ENCODE measurements at regions not wholly inside any gene's neighbourhood (a gene's known extent, or its start where the extent isn't known, plus 50 kb on each side); places are given as distances from the start of the nearest gene placed in this dataset.
A peak's percentile ranks its signal among the peaks of the same experiment; 100 is the strongest.
"Not testable (repeated sequence)": the region's sequence is repeated elsewhere in the genome, so short reads cannot be mapped to it uniquely, and the experiment has no call there.

DNA sequence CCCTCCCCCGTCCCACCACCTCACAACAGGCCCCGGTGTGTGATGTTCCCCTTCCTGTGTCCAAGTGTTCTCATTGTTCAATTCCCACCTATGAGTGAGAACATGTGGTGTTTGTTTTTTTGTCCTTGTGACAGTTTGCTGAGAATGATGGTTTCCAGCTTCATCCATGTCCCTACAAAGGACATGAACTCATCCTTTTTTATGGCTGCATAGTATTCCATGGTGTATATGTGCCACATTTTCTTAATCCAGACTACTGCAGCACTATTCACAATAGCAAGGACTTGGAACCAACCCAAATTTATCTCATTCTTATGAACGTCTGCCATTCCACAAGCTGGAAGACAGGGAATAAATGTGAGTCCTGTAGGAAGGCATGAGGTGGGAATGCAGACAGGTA, 79.6 kb upstream of the SLC6A11 start:
- not testable (repeated sequence) for DNase-seq (ENCODE audit: low read depth in 2 of 2)

DNA sequence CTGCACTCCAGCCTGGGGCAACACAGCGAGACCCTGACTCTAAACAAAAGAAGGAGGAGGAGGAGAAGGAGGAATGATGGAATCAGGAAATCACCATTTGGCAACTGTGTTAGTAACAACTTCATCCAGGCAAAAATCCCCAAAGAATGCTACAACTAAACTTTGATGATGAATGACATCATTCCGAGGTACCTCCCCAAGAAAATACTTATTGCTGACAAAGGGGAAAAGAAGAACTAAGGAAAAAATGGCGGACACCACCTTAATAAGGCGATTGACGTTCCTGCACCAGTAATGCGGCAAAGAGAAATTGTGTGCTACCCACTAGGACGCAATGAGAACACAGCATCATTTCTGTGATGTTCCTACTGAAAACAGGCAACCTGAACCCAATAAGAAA, 78.2 kb upstream of the SLC6A11 start:
- DNase-seq (ENCODE audit: low read depth in 2 of 2), result no peak

DNA sequence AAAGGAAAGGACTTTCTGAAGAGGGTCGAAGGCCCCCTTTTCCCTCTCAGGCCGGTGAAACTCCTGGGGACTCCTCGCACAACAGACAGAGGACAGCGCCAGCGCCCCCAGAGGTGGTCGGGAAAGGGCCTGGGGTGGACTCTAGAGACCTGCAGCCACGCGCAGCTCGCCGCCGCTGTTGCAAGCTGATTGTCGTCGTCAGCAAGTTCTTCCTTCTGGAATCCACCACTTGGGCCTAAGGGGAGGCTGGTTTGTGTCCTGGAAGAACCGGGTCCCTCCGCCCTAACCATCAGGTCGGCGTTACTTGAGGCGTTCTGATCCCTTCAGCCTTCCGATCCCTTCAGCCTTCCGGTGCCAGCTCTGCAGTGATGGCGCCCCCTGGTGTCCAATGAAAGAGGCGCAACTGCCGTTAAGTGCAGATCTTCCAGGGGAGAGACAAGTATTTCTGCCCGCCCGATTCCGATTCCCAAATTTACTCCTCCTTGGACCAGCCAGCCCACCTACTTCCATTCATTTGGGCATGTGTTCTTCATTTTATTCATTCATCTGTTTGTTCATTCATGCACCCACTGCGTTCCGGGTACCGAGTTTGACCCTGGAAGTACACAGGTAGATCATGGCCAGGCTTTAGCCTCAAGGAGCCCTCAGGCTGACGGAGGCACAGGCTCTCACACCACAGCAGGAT, 77.2 kb upstream of the SLC6A11 start:
- DNase-seq (ENCODE audit: low read depth in 2 of 2), result peak; percentile 45 to 71

DNA sequence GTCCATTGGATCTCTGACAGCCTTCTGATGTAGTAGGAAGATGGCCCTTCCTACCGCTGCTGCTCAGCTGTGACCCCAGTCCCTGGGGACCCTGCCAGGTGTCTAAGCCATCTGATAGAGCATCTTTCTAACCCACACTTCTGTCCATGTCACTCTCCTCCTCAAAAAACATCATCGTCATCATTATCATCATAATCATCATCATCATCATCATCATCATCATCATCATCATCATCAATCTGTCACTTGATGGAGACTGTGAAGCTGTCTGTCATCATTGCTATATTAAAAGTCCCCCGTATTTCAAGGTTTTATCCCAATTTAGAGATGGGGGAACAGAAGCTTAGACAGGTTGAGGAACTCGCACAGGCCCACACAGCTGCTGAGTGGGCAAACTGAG, 75.1 kb upstream of the SLC6A11 start:
- no peak for DNase-seq (ENCODE audit: low read depth in 2 of 2)

DNA sequence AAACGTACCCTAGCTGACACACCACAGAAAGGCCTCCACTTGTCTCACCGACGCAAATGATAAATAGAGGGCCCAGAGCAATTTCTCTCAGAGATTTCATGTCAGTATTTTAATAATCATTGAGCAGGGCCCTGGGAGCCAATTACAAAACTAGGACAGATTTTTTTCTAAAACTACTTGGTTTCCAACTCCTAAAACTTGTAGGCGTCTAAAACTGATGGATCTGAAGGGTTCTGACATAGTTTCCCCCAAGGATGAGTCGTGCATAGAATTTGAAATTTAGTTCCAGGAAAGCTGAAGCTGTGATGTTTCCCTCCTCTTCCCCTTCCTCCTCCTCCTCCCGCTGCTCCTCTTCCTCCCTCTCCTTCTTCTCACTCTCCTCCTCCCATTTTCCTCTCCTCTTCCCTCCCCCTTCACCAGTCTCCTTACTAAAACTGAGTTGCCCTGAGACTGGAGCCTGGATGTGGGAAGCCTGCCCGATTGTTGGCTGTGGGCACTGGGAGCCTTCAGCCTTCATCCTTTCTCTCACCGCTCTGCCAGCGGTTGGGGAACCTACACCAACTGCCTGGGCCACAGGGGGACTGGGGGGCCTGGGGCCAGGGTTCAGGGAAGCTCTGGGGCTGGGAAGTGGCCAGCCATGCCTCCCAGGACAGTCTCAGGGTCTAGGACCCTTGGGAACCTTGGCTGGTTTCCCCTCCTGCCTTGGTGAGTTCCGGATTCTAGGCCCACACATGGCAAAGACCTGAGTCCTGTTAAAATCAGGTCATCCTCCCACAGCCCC, 73.9 kb upstream of the SLC6A11 start:
- no peak for DNase-seq (ENCODE audit: low read depth in 2 of 2)

DNA sequence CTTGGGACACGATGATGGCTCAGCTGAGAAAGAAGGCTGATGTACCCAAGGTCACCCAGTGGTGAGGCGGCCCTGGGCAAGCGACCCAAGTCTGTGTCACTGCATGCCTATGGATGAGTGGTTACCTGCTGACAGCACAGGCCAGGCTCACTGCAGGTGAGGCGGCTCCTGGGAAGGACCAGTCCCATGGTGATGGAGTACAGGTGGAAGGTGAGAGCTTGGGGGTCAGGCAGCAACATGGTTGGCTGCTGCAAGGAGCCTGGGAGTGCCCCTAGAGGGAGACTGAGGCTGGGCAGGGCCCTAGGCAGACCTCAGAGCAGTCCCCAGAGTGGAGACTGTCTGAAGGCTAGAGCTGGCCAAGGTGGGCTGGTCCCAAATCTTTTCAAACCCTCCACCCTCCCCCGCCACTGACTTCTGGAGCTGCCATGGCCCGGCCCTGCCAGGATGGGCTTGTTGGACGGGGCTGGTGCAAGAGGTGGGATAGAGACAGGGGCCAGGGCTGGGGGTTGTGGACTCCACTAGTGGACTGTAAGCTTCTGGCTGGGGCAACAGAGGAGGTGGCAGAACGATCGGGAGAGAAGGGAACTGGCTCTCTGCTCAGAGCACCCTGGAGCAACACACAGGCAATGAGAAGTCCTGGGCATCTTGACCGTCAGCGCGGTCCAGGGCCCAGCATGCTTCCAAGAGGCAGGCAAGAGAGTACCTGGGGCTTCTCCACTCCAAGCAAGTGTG, 72.5 kb upstream of the SLC6A11 start:
- DNase-seq (ENCODE audit: low read depth in 2 of 2), result no peak

DNA sequence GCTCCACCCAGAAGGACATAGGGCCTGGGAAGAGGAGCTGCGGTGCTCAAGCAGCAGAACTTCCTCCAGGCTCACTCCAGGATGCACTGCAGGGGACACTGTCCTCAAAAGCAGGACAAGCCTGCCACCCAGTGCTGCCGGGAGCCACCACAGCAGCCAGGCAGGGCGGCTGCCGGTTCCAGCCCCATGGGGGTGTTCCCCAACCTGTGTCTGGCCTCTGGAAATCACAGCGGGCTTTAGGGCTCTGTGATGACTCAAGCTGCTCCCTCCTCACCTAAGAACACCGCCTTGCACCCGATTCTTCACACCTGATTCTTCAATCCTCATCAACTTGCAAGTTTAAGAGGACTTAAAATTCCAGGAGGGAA, 71.9 kb upstream of the SLC6A11 start:
- no peak for DNase-seq (ENCODE audit: low read depth in 2 of 2)

DNA sequence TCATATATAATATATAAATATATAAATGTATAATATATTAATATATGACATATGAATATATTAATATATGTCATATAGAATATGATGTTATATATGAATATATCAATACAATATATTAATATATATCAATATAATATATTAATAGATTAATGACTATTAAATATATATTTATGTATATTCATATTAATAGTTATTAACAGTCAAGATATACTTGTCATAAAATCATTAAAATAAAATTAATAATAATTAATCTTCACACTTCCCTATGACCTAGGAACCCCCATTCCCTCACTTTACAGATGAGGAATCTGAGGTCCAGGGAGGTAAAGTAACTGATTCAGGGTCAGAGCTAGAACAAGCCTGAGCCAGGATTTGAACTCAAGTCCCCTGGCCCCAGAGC, 70.6 kb upstream of the SLC6A11 start:
- DNase-seq (ENCODE audit: low read depth in 2 of 2), result no peak

DNA sequence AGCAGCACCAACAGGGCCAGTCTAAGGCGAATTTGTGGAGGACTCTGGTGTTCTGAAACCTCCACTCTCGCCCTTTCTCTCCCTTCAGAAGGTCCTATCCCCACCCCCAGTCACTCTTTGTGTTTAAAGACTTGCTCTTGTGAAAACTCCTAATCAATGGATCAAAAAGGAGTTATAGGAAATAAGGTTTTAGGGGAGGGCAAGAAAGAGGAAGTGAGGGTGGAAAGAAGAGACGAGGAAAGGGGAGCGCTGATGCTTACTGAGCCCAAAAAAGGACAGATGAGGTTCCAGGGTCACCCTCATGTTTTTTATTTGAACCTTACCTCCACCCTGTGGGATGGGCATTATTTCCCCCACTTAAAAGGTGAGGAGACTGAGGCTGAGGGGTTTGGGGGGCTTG, 70.0 kb upstream of the SLC6A11 start:
- DNase-seq (ENCODE audit: low read depth in 2 of 2), result no peak

DNA sequence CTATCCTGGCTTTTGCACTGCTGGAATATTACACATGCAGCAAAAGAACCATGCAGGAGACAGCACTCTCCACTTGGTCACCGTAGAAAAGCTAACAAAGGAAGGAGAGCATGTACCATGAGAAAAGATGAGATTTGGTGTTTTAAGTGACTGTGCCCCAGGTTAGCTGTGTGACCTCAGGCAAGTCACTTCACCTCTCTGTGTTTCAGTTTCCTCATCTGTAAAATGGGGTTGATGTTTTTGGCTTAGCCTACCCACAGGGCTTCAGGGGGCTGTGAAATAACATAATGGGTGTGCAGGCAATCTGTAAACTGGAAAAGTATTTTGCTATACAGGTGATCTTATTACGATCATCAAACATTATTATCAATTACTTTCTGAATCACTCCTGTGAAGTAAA, 69.3 kb upstream of the SLC6A11 start:
- no peak for DNase-seq (ENCODE audit: low read depth in 2 of 2)

DNA sequence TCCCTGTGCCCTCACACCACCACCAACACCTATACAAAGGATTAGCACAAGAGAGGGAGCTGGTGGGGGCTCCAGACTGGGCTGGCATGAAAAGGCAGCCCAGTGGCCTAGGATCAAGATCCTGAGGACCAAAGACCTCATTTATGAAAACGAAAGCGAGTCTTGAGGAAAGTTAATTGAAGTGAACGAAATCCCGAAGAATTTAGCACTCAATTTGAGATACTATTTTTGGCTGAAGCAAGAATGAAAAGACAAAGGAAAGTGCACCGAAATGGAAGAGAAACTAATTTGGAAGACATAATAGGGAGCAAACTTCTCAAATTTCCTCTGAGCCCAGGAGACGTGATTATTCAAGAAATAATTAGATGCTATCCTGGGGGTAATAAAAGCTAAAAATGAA, 68.7 kb upstream of the SLC6A11 start:
- no peak for DNase-seq (ENCODE audit: low read depth in 2 of 2)

DNA sequence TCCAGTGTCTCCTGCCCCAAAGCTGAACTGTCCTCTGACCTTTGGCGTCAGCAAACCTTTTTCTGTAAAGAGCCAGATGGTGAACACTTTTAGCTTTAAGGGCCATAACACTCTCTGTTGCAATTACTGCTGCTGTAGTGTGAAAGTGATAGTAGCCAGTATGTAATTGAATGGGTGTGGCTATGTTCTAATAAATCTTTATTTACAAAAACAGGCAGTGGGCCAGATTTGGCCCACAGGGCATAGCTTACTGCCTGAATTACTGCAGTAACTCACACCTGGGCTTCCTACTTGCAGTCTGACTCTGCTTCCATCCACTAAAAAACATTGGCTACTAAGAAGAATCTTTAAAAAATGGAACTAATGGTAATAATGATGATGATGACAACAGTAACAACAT, 68.0 kb upstream of the SLC6A11 start:
- DNase-seq (ENCODE audit: low read depth in 2 of 2), result no peak

DNA sequence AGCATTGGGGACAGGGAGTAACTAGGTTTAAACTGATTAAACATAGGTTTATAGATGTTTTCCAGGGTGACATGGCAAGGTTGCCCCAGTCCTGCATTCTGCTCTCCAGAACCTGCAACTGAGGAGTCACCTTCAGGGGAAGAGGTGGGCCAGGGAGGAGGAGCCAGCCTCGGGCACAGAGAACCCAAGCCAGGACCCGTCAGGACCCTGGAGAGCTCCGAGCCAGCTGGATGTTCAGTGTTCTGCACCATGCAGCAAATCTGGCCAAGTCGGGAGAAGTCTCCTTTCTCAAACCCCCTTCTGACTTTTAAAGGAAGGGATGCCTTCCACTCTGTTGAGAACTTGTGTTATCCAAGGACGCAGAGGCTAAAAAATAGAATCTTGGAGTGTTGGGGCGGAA, 62.1 kb upstream of the SLC6A11 start:
- peak in 1 of 2 donors; percentile 7 for DNase-seq (ENCODE audit: low read depth in 2 of 2)

DNA sequence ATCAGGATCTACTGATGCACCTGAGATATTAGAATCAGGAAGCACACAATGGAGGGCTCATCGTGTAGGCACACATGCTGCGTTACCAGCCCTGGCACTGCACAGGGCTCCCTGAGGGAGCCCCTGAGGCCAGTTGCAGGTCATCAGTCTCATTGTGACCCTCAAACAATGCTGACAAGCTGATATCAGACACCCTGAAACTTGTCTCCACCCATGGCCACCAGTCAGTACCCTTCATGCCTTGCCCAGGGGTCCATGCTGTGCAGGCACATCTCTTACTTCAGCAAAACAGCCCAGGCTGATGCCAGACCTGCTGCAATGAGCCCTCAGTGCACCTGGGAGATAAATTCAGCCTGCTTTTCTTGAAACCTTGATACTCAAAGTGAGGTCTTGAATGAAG, 59.5 kb upstream of the SLC6A11 start:
- no peak for DNase-seq (ENCODE audit: low read depth in 2 of 2)

DNA sequence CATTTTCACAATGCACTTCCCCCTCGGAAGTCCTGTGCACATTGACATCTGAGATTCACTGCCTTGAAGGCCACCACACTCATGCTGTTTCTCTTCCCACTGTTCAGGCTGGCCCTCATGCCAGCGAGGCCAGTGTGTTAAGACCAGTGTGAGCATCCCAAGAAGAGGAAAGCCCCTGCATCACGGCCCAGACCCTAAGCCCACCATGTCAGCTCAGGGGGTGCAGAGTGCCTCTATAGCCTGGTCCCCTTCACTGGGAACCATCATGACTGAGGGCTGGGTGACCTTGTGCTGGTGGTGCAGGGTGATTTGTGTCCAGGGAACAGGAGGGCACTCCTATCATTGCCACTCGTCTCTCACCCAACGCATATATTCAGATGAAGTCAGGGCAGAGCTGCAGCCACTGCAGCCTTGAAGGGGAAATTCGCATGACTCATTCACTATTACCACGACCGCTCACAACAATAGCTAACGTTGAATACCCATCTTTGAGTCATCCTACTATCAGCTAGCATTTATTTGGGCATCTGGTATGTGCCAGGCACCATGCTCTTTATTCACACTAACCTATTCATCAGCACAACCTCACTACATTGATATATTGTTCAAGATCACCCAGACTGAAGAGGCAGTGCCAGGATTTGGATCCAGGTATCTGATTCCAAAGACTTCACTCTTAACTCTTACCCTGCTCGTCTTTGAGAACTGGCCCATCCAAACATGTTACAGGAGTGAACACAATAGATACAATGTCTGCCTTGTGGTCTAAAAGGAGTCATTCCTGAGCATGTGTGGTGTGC, 58.8 kb upstream of the SLC6A11 start:
- no peak for DNase-seq (ENCODE audit: low read depth in 2 of 2)

DNA sequence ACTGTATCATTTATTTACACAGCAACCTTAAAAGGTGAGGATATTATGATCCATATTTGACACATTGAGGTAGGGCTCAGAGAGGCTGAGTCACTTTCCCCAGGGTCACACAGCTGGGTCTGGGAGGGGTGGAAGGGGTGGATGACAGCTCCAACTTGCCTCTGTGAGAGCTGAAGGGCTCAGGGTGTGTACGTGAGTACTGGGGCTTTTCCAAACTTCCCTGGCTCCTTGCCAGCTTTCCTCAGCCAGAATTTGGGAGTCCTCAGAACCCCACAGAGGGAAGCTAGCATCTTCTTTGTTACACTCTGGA, 58.3 kb upstream of the SLC6A11 start:
- no peak for DNase-seq (ENCODE audit: low read depth in 2 of 2)

DNA sequence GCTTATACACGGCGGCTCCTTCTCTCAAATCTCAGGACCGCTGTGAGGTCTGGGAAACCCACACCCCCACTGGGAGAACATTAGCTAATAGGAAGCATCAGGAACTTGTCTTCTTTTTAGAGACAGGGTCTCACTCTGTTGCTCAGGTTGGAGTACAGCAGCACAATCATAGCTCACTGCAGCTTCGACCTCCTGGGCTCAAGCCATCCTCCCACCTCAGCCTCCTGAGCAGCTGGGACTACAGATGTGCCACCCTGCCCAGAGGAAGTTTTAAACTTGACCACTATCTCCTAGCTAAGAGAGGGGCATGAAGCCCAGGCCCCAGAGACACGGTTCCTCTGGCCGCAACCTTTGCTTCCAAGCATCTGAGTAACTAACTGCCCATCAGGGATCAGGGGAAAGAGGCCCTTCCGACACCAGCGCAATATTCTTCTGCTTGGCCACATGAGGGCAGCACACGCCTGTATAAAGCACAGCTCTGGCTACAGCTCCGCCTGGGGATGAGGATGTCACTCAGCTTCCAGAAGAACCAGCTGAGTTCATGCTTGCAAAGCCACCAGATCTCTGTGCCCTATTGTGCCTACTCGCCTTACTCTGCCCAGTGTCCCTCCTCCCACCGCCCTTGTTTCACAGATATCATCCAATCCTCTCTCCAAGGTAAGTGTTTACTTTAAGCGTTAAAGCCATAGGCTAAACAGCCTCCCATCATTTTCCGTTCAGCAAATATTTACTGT, 57.6 kb upstream of the SLC6A11 start:
- no peak for DNase-seq (ENCODE audit: low read depth in 2 of 2)

DNA sequence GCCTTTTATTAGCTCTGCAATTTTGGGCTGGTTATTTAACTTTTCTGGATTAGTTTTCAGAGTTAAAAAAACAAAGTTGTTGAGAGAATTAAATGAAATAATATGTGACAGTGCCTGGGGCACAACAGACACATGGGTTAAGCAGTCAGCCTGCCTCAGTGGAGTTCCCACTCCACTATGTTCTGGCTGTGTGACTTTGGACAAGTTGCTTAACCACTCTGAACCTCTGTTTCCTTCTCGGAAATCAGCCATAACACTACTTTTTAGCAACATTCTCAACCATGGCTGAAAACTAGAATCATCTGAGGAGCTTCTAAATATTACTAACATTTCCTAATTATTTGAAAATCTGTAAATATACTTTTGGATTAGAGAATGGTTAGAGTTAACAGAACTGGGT, 56.5 kb upstream of the SLC6A11 start:
- DNase-seq (ENCODE audit: low read depth in 2 of 2), result no peak

DNA sequence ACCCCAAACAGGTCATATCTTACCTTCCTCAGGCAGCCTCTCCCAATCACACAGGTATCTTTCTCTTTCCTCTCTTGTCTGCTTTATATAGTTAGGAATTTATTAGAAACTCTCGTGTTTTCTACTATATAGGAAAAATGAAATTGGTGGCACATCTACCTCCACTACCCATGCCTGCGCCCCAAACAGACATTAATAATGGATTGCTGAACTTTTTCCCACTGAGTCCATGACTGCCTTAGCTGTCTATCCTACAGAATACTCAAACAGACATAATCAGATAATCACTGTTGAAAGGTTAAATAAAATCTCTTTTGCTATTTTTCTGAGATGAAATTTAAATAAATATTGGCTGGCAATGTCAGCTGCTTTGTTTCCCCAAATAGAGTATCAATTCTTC, 55.8 kb upstream of the SLC6A11 start:
- DNase-seq (ENCODE audit: low read depth in 2 of 2), result no peak

DNA sequence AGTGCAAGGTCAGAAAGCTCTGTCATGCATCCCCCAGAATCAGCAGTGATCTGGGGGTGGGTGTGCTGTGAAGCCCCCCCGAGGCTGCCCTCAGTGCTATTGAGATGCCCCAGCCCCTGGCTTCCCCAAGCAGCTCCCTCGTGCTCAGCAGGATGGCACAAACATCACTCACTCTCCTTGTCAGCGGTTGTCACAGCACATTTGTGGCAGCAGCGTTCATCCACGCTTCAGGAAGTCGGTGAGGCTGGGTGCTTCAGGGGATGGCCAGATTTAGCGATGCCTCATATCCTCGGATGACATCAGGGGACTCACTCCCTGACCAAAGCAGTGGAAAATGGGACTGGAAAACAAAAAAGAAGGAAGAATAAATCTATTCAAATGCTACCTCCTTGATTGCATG, 54.4 kb upstream of the SLC6A11 start:
- DNase-seq (ENCODE audit: low read depth in 2 of 2), result no peak

DNA sequence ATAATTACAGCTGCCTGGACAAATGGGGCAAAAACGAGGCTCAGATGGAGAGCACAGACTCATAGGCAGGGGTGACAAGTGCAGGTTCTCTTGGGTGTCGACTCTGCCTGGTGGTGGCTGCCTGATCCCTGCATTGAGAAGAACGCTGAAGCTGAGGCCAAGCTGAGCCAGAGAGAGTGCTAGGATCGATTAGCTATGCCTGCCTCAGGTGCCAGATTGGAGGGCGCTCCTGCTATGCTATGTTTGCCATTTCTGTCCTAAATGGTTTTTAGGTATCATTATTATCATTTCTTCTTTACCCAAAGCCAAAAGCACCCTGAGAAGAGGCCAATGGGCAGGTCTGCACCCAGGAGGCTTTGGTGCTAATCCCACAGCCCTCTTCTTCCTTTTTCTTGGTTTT, 53.9 kb upstream of the SLC6A11 start:
- no peak for DNase-seq (ENCODE audit: low read depth in 2 of 2)

Data from stimulated activated CD4-positive, alpha-beta T cell treated with anti-CD3 and anti-CD28 coated beads, Interleukin-1b, Interleukin-23, amount 100 ng/mL, for 1 hour (primary cell).